ENCODE measurements at regions not wholly inside any gene's neighbourhood (a gene's known extent, or its start where the extent isn't known, plus 50 kb on each side); places are given as distances from the start of the nearest gene placed in this dataset.
A peak's percentile ranks its signal among the peaks of the same experiment; 100 is the strongest.

GRCh38 chr3:18770800-18771199, 345.7 kb upstream of the SATB1 start:
- no peak for DNase-seq

- no peak for DNase-seq
These were observed 342.7 kb upstream of the SATB1 start for GRCh38 chr3:18767756-18768303.

- DNase-seq: no peak
These were observed 341.8 kb upstream of the SATB1 start for GRCh38 chr3:18766974-18767373.

- no peak for DNase-seq
These were observed 340.5 kb upstream of the SATB1 start for GRCh38 chr3:18765662-18766061.

GRCh38 chr3:18765161-18765560, 340.0 kb upstream of the SATB1 start:
- no peak for DNase-seq

- DNase-seq: no peak
These were observed 336.4 kb upstream of the SATB1 start for GRCh38 chr3:18761530-18761929.

GRCh38 chr3:18758047-18758704, 333.0 kb upstream of the SATB1 start:
- DNase-seq: peak; percentile 19

- no peak for DNase-seq
These were observed 332.3 kb upstream of the SATB1 start for GRCh38 chr3:18757476-18757875.

GRCh38 chr3:18752273-18752934, 327.3 kb upstream of the SATB1 start:
- DNase-seq: no peak

- DNase-seq: no peak
These were observed 326.4 kb upstream of the SATB1 start for GRCh38 chr3:18751514-18751913.

GRCh38 chr3:18747383-18747782, 322.2 kb upstream of the SATB1 start:
- no peak for DNase-seq

GRCh38 chr3:18745472-18745871, 320.3 kb upstream of the SATB1 start:
- no peak for DNase-seq

- DNase-seq: no peak
These were observed 319.3 kb upstream of the SATB1 start for GRCh38 chr3:18744472-18744871.

GRCh38 chr3:18743761-18744160, 318.6 kb upstream of the SATB1 start:
- DNase-seq: no peak

- DNase-seq: no peak
These were observed 315.8 kb upstream of the SATB1 start for GRCh38 chr3:18740631-18741583.

GRCh38 chr3:18739099-18739433, 313.9 kb upstream of the SATB1 start:
- no peak for DNase-seq

GRCh38 chr3:18738393-18739098, 313.4 kb upstream of the SATB1 start:
- DNase-seq: no peak

- DNase-seq: no peak
These were observed 309.9 kb upstream of the SATB1 start for GRCh38 chr3:18735005-18735404.

- no peak for DNase-seq
These were observed 309.2 kb upstream of the SATB1 start for GRCh38 chr3:18734309-18734708.

- no peak for DNase-seq
These were observed 307.3 kb upstream of the SATB1 start for GRCh38 chr3:18732474-18732873.

GRCh38 chr3:18730491-18730890, 305.4 kb upstream of the SATB1 start:
- DNase-seq: no peak

GRCh38 chr3:18729671-18730070, 304.5 kb upstream of the SATB1 start:
- DNase-seq: peak; percentile 26
